NOMO-1 (cell line): ENCODE measurements at regions not wholly inside any gene's neighbourhood (a gene's known extent, or its start where the extent isn't known, plus 50 kb on each side); places are given as distances from the start of the nearest gene placed in this dataset.
"Not testable (repeated sequence)": the region's sequence is repeated elsewhere in the genome, so short reads cannot be mapped to it uniquely, and the experiment has no call there.

Source experiments
- DNase-seq, 2 experiments: peaks; one replicate each; lab custom pipeline; 2025; ENCODE audit not compliant: unreplicated experiment in 2 of 2; lab: John Stamatoyannopoulos, UW

DNA sequence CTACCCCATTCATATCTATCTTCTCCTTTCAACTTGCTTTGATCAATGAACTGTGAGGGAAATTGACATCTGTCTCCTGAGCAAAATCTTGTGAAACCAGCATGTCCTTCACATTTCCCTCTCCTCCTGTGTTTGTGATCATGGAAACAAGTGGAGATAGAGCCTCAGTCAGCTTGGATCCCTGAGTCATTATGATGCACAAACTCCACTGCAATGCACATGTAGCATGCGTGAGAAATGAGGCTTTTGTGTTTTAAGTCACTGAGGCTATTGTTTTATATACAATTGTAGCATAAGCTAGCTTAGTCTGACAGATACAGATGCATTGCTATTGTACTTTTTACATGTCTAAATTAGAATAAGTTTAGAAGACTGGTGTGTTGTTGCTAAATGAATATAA is 85.2 kb upstream of the HNMT start:
- DNase-seq: no peak

GRCh38 chr2:137881711-137882110 is 82.6 kb upstream of the HNMT start:
- DNase-seq: no peak

- no peak for DNase-seq
Measured at GRCh38 chr2:137886083-137886831, 78.0 kb upstream of the HNMT start.

- DNase-seq: no peak
Measured at GRCh38 chr2:137888845-137889244, 75.4 kb upstream of the HNMT start.

GRCh38 chr2:137892739-137893138 is 71.5 kb upstream of the HNMT start:
- no peak for DNase-seq

DNA sequence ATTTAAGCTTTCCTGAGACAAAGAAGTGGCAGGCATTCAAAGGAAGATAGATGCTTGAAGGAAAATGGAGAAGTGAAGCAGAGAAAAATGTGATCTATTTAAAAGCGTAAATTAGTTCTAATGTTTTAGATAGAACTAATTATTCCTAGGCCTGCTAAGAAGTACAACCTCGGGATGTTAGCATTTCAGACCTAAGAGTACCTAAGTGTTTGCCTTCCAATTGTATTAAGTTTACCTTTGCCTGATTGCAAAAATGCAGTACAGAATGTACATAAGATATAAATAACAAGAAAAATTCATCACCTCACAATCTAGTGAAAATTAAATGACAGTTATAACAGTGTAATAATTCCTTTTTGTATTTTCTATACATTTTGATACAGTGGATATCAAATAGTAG is 71.1 kb upstream of the HNMT start:
- no peak for DNase-seq

DNA sequence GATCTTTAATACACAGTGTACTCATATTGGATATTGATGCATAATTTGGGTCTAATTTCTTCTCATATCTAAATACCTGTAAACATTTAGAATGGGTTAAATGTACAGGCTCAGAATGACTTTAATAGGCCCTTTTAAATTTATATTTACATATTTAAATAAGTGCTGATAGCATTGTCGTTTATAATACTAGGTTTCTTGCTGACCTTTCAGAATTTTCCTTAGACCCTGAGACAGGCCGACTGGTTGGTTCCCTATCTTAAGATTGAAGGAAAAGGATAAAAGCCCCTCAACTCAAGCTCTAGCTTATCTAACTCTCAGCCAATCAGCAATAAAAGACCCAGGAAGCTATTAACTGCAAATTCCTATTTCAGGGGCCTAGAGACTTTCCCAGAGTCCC is 67.8 kb upstream of the HNMT start:
- no peak for DNase-seq

GRCh38 chr2:137897082-137897481 is 67.2 kb upstream of the HNMT start:
- DNase-seq: no peak

DNA sequence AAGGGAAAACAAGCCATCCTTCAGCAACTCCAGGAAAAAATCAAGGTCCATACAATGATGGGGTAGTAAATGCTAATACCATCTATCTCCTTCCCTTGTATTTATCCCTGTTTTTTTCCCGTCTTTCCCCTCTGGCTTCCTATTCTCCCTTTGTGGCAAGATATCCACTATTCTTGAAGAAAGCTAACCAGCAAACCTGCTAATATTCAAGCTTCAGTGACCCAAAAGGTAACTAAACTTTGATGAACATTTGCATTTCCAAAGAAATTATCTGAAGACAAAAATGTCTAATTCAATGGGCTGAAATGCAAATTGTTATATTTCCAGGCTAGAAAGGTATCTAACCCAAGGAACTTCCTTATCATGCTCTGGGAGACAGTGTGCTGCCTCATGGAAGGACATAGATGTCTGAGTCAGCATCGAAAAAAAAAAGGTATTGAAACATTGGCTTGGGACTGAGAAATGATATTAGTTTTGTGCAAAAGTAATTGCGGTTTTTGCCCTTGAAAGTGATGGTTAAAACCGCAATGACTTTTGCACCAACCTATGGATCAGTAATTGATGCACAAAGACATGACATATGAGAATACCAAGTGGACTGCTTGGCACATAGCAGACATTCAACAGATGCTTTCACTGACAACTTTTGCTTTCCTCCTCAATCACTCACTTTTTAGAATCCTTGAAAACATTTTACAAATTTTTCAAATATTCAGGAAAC is 63.7 kb upstream of the HNMT start:
- DNase-seq: no peak

- DNase-seq: peak in 1 of 2 experiments; percentile 0
Measured at GRCh38 chr2:137910641-137911040, 53.6 kb upstream of the HNMT start.

- no peak for DNase-seq
Measured at GRCh38 chr2:137912371-137912770, 51.9 kb upstream of the HNMT start.

- no peak for DNase-seq
Measured at GRCh38 chr2:137913169-137913568, 51.1 kb upstream of the HNMT start.

- not testable (repeated sequence) for DNase-seq
Measured at GRCh38 chr2:137913648-137914047, 50.6 kb upstream of the HNMT start.
